Epidermal melanocyte (primary cell): ENCODE measurements at regions not wholly inside any gene's neighbourhood (a gene's known extent, or its start where the extent isn't known, plus 50 kb on each side); places are given as distances from the start of the nearest gene placed in this dataset.

Experiments
- DNase-seq: peaks from one replicate; pipeline ENCODE4 v3.0.0; 2011; ENCODE audit warnings: low spot score; ENCODE audit not compliant: insufficient read length

- no peak for DNase-seq
Measured at GRCh38 chr9:80259079-80259478, 687.3 kb downstream of the TLE4 start.

GRCh38 chr9:80251778-80252177, 680.0 kb downstream of the TLE4 start:
- DNase-seq: no peak

- no peak for DNase-seq
Measured at GRCh38 chr9:80242022-80242421, 670.3 kb downstream of the TLE4 start.

- DNase-seq: no peak
Measured at GRCh38 chr9:80235752-80236151, 664.0 kb downstream of the TLE4 start.

- no peak for DNase-seq
Measured at GRCh38 chr9:80233906-80234305, 662.1 kb downstream of the TLE4 start.

GRCh38 chr9:80233102-80233843, 661.5 kb downstream of the TLE4 start:
- DNase-seq: no peak

GRCh38 chr9:80231318-80232236, 659.8 kb downstream of the TLE4 start:
- DNase-seq: no peak

GRCh38 chr9:80223897-80224296, 652.1 kb downstream of the TLE4 start:
- DNase-seq: no peak

GRCh38 chr9:80222466-80223169, 650.9 kb downstream of the TLE4 start:
- DNase-seq: no peak

GRCh38 chr9:80218328-80218727, 646.6 kb downstream of the TLE4 start:
- no peak for DNase-seq

- DNase-seq: no peak
Measured at GRCh38 chr9:80213613-80214012, 641.8 kb downstream of the TLE4 start.

GRCh38 chr9:80208696-80209095, 636.9 kb downstream of the TLE4 start:
- DNase-seq: no peak

- DNase-seq: no peak
Measured at GRCh38 chr9:80204054-80204453, 632.3 kb downstream of the TLE4 start.

- no peak for DNase-seq
Measured at GRCh38 chr9:80197661-80198060, 625.9 kb downstream of the TLE4 start.

- DNase-seq: no peak
Measured at GRCh38 chr9:80191108-80191507, 619.3 kb downstream of the TLE4 start.

GRCh38 chr9:80188579-80188978, 616.8 kb downstream of the TLE4 start:
- DNase-seq: no peak

GRCh38 chr9:80185112-80185738, 613.5 kb downstream of the TLE4 start:
- DNase-seq: no peak

GRCh38 chr9:80177949-80178480, 606.2 kb downstream of the TLE4 start:
- no peak for DNase-seq

- peak; percentile 18 for DNase-seq
Measured at GRCh38 chr9:80175286-80176150, 603.8 kb downstream of the TLE4 start.

- DNase-seq: no peak
Measured at GRCh38 chr9:80163889-80164288, 592.1 kb downstream of the TLE4 start.
